Amygdala (tissue), 56 donors: ENCODE measurements at regions not wholly inside any gene's neighbourhood (a gene's known extent, or its start where the extent isn't known, plus 50 kb on each side); places are given as distances from the start of the nearest gene placed in this dataset.
"Not testable (repeated sequence)": the region's sequence is repeated elsewhere in the genome, so short reads cannot be mapped to it uniquely, and the experiment has no call there.

Experiments
- DNase-seq, 56 donors: peaks; one replicate each; lab custom pipeline; 2025; lab: John Stamatoyannopoulos, UW

GRCh38 chr12:89073659-89074058, 278.6 kb downstream of the DUSP6 start:
- DNase-seq: no peak

- DNase-seq: no peak
Measured at GRCh38 chr12:89073027-89073398, 279.3 kb downstream of the DUSP6 start.

GRCh38 chr12:89072294-89073026, 279.8 kb downstream of the DUSP6 start:
- no peak for DNase-seq

- no peak for DNase-seq
Measured at GRCh38 chr12:89070603-89071002, 281.7 kb downstream of the DUSP6 start.

- DNase-seq: no peak
Measured at GRCh38 chr12:89069431-89069830, 282.9 kb downstream of the DUSP6 start.

- DNase-seq: no peak
Measured at GRCh38 chr12:89067421-89068187, 284.7 kb downstream of the DUSP6 start.

GRCh38 chr12:89064780-89065179, 287.5 kb downstream of the DUSP6 start:
- DNase-seq: no peak

GRCh38 chr12:89064151-89064550, 288.1 kb downstream of the DUSP6 start:
- DNase-seq: no peak

- DNase-seq: no peak
Measured at GRCh38 chr12:89062996-89063395, 289.3 kb downstream of the DUSP6 start.

- no peak for DNase-seq
Measured at GRCh38 chr12:89059721-89060541, 292.4 kb downstream of the DUSP6 start.

GRCh38 chr12:89059056-89059455, 293.2 kb downstream of the DUSP6 start:
- DNase-seq: no peak

GRCh38 chr12:89058402-89058801, 293.9 kb downstream of the DUSP6 start:
- no peak for DNase-seq

GRCh38 chr12:89053817-89054216, 298.5 kb downstream of the DUSP6 start:
- not testable (repeated sequence) for DNase-seq

- DNase-seq: peak in 5 of 56 donors; percentile 2 to 43 (median 3)
Measured at GRCh38 chr12:89051065-89051677, 301.1 kb downstream of the DUSP6 start.

GRCh38 chr12:89047856-89048418, 304.4 kb downstream of the DUSP6 start:
- DNase-seq: no peak

GRCh38 chr12:89041078-89041477, 311.2 kb downstream of the DUSP6 start:
- no peak for DNase-seq

- no peak for DNase-seq
Measured at GRCh38 chr12:89040146-89040964, 311.9 kb downstream of the DUSP6 start.

- DNase-seq: no peak
Measured at GRCh38 chr12:89038831-89039512, 313.3 kb downstream of the DUSP6 start.

GRCh38 chr12:89033062-89033461, 319.2 kb downstream of the DUSP6 start:
- no peak for DNase-seq
